NCI-H2107 treated with DMSO at 0.1 percent for 48 hours (cell line): ENCODE measurements at regions not wholly inside any gene's neighbourhood (a gene's known extent, or its start where the extent isn't known, plus 50 kb on each side); places are given as distances from the start of the nearest gene placed in this dataset.

Source experiments
- DNase-seq: peaks from one replicate; lab custom pipeline; 2025; ENCODE audit not compliant: unreplicated experiment; lab: John Stamatoyannopoulos, UW

- DNase-seq = no peak
These were observed 1124.4 kb upstream of the TENM4 start for GRCh38 chr11:80565231-80565630.

DNA sequence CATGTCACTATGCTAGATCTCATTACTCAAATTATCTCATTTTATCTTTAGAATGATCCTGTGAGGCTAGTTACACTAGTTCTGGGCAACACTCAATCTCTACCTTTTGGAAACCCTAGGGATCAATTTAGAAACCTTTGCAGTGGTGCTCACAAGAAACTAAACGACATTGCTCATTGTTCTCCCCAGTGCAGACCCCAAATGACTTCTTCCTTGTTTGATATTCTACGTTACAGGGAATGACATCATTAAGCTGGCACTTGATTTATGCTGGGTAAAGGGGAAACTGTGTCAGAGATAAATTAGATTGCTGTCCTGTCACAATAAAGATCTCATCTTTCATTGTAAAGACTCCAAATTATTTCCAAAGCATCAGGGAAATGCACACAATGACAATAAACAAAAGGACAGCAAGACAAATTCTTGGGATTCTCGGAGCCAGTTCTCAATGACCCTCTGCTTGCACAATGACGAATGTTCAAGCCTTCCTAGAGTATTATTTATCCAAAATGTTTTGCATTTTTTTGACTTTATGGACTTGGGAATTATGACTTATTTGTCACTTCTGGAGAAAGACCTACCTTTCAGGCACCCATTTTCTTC is 1121.8 kb upstream of the TENM4 start:
- no peak for DNase-seq

GRCh38 chr11:80559942-80560341 is 1119.1 kb upstream of the TENM4 start:
- no peak for DNase-seq

DNA sequence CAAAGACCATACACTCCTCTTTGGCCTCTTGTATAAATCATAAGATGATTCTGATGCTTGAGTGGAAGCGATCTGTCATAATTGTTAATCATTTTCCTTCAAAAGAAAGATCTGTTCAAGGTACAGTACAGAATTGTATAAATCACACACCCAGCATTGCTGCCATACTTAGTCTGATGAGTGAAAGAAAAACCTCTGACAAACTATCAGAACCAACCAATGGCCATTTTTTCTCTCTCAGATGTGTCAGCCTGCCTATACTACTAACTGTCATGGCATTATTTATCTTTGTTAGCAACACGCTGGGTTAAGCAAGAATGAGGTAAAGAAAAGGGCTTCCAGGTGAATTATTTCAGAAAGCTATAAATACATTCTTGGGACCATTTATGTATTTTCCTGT is 1112.7 kb upstream of the TENM4 start:
- no peak for DNase-seq

- DNase-seq = no peak
These were observed 1101.9 kb upstream of the TENM4 start for GRCh38 chr11:80542704-80543103.

- no peak for DNase-seq
These were observed 1097.2 kb upstream of the TENM4 start for GRCh38 chr11:80538040-80538439.

DNA sequence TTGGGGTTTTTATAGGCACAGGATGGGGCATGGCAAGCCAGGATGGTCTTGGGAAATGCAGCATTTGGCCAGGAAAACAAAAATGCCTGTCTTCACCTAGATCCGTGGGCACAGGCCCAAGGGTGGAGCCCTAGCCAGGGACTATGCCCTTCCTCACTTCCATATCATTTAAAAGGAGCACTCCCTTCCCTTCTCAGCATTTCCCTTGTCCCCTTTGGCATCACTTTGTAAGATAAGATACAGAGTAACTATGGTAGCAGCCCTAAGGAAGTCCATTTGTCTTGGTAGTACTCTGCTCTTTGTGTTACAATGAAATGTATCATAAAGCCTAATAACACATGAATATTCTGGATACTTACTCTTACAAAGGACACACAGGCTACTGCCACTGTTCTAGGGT is 1092.6 kb upstream of the TENM4 start:
- no peak for DNase-seq

- DNase-seq = no peak
These were observed 1091.9 kb upstream of the TENM4 start for GRCh38 chr11:80532633-80533232.

- no peak for DNase-seq
These were observed 1088.9 kb upstream of the TENM4 start for GRCh38 chr11:80529726-80530125.

- no peak for DNase-seq
These were observed 1085.0 kb upstream of the TENM4 start for GRCh38 chr11:80525663-80526405.

DNA sequence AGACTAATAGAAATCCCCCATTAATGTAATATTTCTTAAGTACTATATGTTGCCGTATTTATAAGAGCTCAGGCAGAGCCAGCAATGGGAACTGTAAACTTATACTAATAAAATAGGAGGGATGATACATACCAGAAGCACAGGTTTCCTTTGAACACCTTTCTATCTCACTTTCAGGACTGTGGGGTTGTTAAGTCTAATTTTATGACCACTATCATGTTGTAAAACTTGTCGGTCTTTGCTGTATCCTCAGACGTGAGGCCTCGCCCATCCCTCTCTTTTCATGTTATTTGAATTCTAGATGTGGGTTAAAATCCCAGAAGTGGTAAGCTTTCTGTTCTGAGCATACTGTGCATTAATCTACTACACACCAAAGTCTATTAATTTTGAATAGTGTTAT is 1083.5 kb upstream of the TENM4 start:
- no peak for DNase-seq

DNA sequence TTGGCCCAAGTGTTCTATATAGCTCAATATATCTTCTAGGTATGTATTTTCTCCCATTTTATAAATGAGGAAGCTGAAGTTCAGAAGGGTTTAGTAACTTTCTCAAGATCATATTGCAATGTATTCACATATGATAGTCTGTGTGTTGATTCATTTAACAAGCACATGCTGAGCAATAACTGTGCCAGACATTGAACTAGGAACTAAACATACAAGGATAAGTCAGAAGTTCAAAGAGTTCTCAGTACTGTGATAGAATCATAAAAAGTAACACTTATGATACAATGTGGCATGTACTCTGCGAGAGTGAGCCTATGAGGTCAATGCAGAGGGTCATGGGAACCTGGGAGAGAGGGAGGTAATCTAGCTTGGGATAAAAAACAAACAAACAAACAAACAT is 1082.2 kb upstream of the TENM4 start:
- DNase-seq = no peak

GRCh38 chr11:80521592-80521991 is 1080.8 kb upstream of the TENM4 start:
- no peak for DNase-seq

DNA sequence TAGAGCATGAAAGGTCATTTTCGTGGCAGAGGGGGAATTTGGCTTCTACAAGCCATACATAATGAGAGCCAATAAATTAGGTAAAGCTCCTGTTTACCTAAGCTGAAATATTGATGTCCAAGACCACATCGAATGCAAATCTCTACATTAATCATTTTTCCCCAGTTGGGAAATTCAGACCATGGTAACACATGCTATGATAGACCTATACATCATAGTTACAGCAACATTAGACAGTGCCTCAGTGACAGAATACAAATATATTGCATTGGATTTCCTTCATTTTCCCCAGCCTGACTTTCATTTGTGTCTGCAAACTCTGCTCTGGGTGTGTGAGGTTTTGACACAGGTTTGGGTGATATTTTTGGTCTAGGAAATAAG is 1079.7 kb upstream of the TENM4 start:
- DNase-seq = no peak

DNA sequence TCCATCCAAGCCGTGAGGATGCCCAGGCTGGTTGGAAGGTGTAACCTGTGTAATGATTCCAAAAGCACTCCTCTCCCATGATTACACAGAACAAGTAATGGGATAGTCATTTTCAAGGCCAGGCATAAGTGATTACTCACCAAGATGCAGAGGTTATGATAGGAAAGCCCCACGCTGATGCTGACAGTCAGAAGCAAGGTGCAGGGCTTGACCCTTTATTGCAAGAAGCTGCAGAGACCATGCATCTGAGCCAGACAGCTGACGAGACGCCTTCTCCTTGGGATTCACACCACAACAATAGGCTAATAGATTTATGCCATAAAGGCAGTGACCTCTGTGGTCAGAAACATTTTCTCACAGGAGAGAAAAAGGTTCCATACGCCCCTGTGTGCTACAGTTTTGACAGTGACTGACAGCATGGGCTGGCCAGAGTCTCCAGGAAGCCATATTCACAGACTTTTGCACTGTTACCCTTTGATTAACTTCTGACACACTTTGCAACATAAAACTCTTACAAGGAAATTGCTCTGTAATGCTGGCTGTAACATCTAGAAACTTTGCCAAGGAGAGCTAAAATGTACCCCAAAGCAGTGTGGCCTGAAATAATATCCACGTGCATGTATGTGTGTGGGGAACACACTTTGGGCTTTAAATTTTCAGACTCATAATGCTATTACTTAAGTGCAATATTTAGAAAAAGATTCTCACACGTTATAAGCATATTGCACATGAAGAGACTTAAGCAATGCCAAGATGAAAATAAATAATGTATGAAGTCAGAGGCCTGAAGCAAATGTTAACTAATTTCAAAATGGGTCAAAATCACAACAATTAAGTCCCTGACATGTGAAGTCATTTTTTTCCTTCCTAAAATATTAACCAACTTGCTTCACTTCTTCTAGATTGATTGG is 1079.0 kb upstream of the TENM4 start:
- no peak for DNase-seq

- no peak for DNase-seq
These were observed 1076.9 kb upstream of the TENM4 start for GRCh38 chr11:80517701-80518100.

GRCh38 chr11:80515097-80515496 is 1074.3 kb upstream of the TENM4 start:
- DNase-seq = no peak

- DNase-seq = no peak
These were observed 1071.7 kb upstream of the TENM4 start for GRCh38 chr11:80512491-80512890.

- no peak for DNase-seq
These were observed 1064.9 kb upstream of the TENM4 start for GRCh38 chr11:80505771-80506170.

- no peak for DNase-seq
These were observed 1063.2 kb upstream of the TENM4 start for GRCh38 chr11:80503990-80504389.

DNA sequence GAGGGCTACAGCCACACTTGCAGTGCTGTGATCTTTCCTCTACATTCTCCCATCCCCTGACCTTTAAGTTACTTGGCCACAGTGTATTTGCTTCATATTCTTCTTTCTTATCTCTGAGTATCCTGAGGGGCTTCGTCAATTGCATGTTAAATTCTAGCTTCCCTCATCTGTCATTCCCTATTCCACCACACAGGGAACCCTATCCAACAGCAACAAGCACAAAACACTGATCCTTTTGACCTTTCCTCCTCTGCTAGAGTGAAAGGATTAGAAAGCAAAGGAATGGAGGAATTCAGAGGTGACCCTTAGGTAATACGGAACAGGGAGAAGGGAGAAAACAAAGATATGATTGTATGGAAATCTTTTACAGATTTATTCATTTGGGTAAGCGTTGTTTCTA is 1061.7 kb upstream of the TENM4 start:
- DNase-seq = no peak

DNA sequence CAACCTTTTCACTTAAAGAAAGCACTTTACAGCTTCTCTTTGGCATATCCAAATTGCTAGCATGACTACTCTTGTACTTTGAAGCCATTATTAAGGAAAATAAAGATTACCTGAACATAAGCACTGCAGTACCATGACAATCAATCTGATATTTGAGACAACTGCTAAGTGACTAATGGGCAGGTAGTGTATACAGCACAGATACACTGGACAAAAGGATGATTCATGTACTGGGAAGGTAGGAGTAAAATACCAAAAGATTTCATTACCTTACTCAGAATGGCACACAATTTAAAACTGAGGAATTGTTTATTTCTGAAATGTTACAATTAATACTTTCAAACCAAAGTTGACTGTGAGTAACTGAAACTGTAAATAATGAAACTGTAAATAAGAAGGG is 1054.3 kb upstream of the TENM4 start:
- no peak for DNase-seq
